Heart right ventricle (tissue), 16 donors: ENCODE measurements at regions not wholly inside any gene's neighbourhood (a gene's known extent, or its start where the extent isn't known, plus 50 kb on each side); places are given as distances from the start of the nearest gene placed in this dataset.

Experiments used
- ATAC-seq, 8 donors: fragments of 200-7000 bp; cut with Tn5 transposase; one replicate each; pipeline ENCODE4 v1.9.1; 2020; ENCODE audit warnings: mild to moderate bottlenecking in 8 of 8, moderate library complexity in 8 of 8, moderate number of reproducible peaks in 1 of 8
- DNase-seq, 2 donors: peaks; one replicate each; pipeline ENCODE4 v3.0.0-alpha.2; 2020
- H3K27ac ChIP-seq, 10 donors: fragments of 200-600 bp; sonication (generic) in 2 of 10; one replicate each; pipeline versions ENCODE4 v1.5.0 to v1.8.0; 2020 to 2022; ENCODE audit warnings: mild to moderate bottlenecking in 3 of 10
- H3K27me3 ChIP-seq, 7 donors: fragments of 200-600 bp; one replicate each; pipeline ENCODE4 v1.8.0; 2021 to 2022; ENCODE audit warnings: mild to moderate bottlenecking in 2 of 7
- H3K36me3 ChIP-seq, 9 donors: fragments of 200-600 bp; sonication (generic) in 1 of 9; one replicate each; pipeline versions ENCODE4 v1.5.0 to v1.8.0; 2020 to 2022; ENCODE audit warnings: mild to moderate bottlenecking in 2 of 9
- H3K4me1 ChIP-seq, 9 donors: fragments of 200-600 bp; sonication (generic) in 1 of 9; one replicate each; pipeline versions ENCODE4 v1.5.0 to v1.8.0; 2020 to 2022; ENCODE audit warnings: mild to moderate bottlenecking in 4 of 9
- H3K4me3 ChIP-seq, 10 donors: fragments of 200-600 bp; sonication (generic) in 2 of 10; one replicate each; pipeline versions ENCODE4 v1.5.0 to v1.8.0; 2020 to 2022; ENCODE audit warnings: mild to moderate bottlenecking in 7 of 10, moderate library complexity in 2 of 10
- H3K9me3 ChIP-seq, 11 donors: fragments of 200-600 bp in 10 of 11; sonication (generic) in 2 of 11; one replicate each; pipeline versions ENCODE4 v1.5.0 to v1.8.0; 2013 to 2022; ENCODE audit warnings: mild to moderate bottlenecking in 2 of 11, control low read depth in 1 of 11, moderate library complexity in 1 of 11
- CTCF ChIP-seq, 9 donors: fragments of 200-600 bp; sonication (generic) in 2 of 9; IDR thresholded peaks; one replicate each; pipeline versions ENCODE4 v1.5.0 to v1.8.0; 2021 to 2022; ENCODE audit warnings: antibody characterized with exemption in 9 of 9, mild to moderate bottlenecking in 5 of 9, moderate library complexity in 1 of 9
- whole genome bisulfite sequencing, 2 donors: extraction: QIAGEN DNeasy Blood & Tissue Kit; methylation state at CpG; one replicate each; pipeline ENCODE4 v1.1.7; 2013; ENCODE audit warnings: inconsistent platforms in 1 of 2; 5-methylcytosine and 5-hydroxymethylcytosine counted together
- intact Hi-C, 10 donors: fragments of 100-400 bp; cut with DNase I; formaldehyde crosslinking; loops; one replicate each; pipeline versions ENCODE4 v1.11.1 to v1.14.2; 2022
- donor health status: Arrhythmogenic right ventricular cardiomyopathy.
- donor health status: ischemic (EF 13 %, LVEDD 7.1; RV severe dilation, severe dysfunction).
- donor health status: healthy with polysubstance abuse.
- donor health status: DM: no; HTN: yes; CAD: no.
- donor health status: DM: no; HTN: no; CAD: no.
- donor health status: ischemic (EF 25% LVEDD 6.9; RV normal size, moderate dysfunction).
- donor health status: ischemic (EF 25% LVEDD 5.7; RV mildly dilated, moderate dysfunction).
- donor health status: healthy.
- donor health status: DM: yes; HTN: yes; CAD: no.
- donor health status: Ischemic cardiomyopathy.
- donor health status: ischemic (EF 35%, LVEDD 5.7; RV mildly dilated, moderate dysfunction).
- donor health status: nonischemic (EF 11% LVEDD 7.7; RV severe dilation, severe dysfunction).
- donor health status: DM: yes; HTN: yes; CAD: no.
- donor health status: PGD.
- donor health status: ischemic (EF 29% LVEDD 5.4; RV normal size, mild dysfunction).
- donor health status: nonischemic (EF 23%, LVEDD 6.1; RV moderate dilation, normal function).

GRCh38 chr9:13479096-13479495 lies 199.6 kb upstream of the MPDZ start:
- no peak overlapping the region for H3K27ac ChIP-seq
- no peaks in the 10 kb centered on the region for H3K27me3 ChIP-seq
- no peak overlapping the region for H3K4me3 ChIP-seq
- DNase-seq (no peak), ATAC-seq (no peak)
- TF ChIP-seq CTCF (IDR thresholded peaks at IDR 0.05), result no peak
- peaks cover 0 to 22% (median 16%) of the 10 kb centered on the region in 11 donors for H3K9me3 ChIP-seq
- H3K36me3 ChIP-seq, result no peaks in the 10 kb centered on the region
- peaks cover 0 to 13% (median 5%) of the 10 kb centered on the region in 9 donors for H3K4me1 ChIP-seq
- intact Hi-C loops, result no loop called here

- no peak for TF ChIP-seq CTCF (IDR thresholded peaks at IDR 0.05)
- no peak overlapping the region for H3K27ac ChIP-seq
- peaks cover 0 to 25% (median 19%) of the 10 kb centered on the region in 11 donors for H3K9me3 ChIP-seq
- H3K36me3 ChIP-seq, result no peaks in the 10 kb centered on the region
- H3K4me3 ChIP-seq, result no peak overlapping the region
- DNase-seq (no peak), ATAC-seq (no peak)
- WGBS, 2 donors, result 83 to 84% methylated on average over 1 of the region's 1 CpG
- intact Hi-C loops, result no loop called here
- H3K4me1 ChIP-seq, result peaks cover 0 to 9% (median under 1%) of the 10 kb centered on the region in 9 donors
- no peaks in the 10 kb centered on the region for H3K27me3 ChIP-seq
Measured at GRCh38 chr9:13478639-13479038, 199.1 kb upstream of the MPDZ start.

- Histone ChIP-seq H3K4me3 (no peak overlapping the region), H3K27ac (no peak overlapping the region), H3K4me1 (peaks cover 0 to 7% (median 0%) of the 10 kb centered on the region in 9 donors), H3K9me3 (peaks cover 0 to 25% (median 19%) of the 10 kb centered on the region in 11 donors), H3K36me3 (no peaks in the 10 kb centered on the region), H3K27me3 (no peaks in the 10 kb centered on the region)
- TF ChIP-seq CTCF (IDR thresholded peaks at IDR 0.05), result no peak
- WGBS, 2 donors, result 88 to 93% methylated on average over 2 of the region's 2 CpGs
- no peak for DNase-seq
- ATAC-seq, result no peak
- intact Hi-C loops, result no loop called here
Measured at GRCh38 chr9:13478160-13478559, 198.7 kb upstream of the MPDZ start.

- H3K4me3 ChIP-seq, result no peak overlapping the region
- DNase-seq (no peak), ATAC-seq (no peak)
- 79 to 86% methylated on average over 3 of the region's 3 CpGs for WGBS, 2 donors
- H3K9me3 ChIP-seq, result peaks cover 0 to 28% (median 15%) of the 10 kb centered on the region in 11 donors
- H3K27me3 ChIP-seq, result no peaks in the 10 kb centered on the region
- peaks cover 0 to 5% (median 0%) of the 10 kb centered on the region in 9 donors for H3K4me1 ChIP-seq
- intact Hi-C loops, result no loop called here
- no peak overlapping the region for H3K27ac ChIP-seq
- H3K36me3 ChIP-seq, result no peaks in the 10 kb centered on the region
- no peak for TF ChIP-seq CTCF (IDR thresholded peaks at IDR 0.05)
Measured at GRCh38 chr9:13470836-13471235, 191.3 kb upstream of the MPDZ start.
